Tibial nerve (tissue), 4 donors: ENCODE measurements at regions not wholly inside any gene's neighbourhood (a gene's known extent, or its start where the extent isn't known, plus 50 kb on each side); places are given as distances from the start of the nearest gene placed in this dataset.

Source experiments
- DNase-seq, 2 donors: peaks; one replicate each; pipeline ENCODE4 v3.0.0-alpha.2; 2019; ENCODE audit warnings: low spot score in 2 of 2
- H3K27ac ChIP-seq, 4 donors: fragments of 200-600 bp; sonication (generic) in 3 of 4; one replicate each; pipeline ENCODE4 v1.5.1; 2017 to 2019; ENCODE audit warnings: mild to moderate bottlenecking in 1 of 4
- H3K27me3 ChIP-seq, 2 donors: fragments of 200-600 bp; sonication (generic) in 1 of 2; one replicate each; pipeline versions ENCODE4 v1.5.1 to v1.6.0; 2017 to 2019
- H3K36me3 ChIP-seq, 3 donors: fragments of 200-600 bp; sonication (generic); one replicate each; pipeline ENCODE4 v1.5.1; 2018 to 2019
- H3K4me1 ChIP-seq, 4 donors: fragments of 200-600 bp; sonication (generic) in 3 of 4; one replicate each; pipeline ENCODE4 v1.5.1; 2017 to 2019
- H3K4me3 ChIP-seq, 4 donors: fragments of 200-600 bp; sonication (generic) in 3 of 4; one replicate each; pipeline ENCODE4 v1.5.1; 2017 to 2019; ENCODE audit warnings: mild to moderate bottlenecking in 1 of 4, moderate library complexity in 1 of 4
- H3K9me3 ChIP-seq, 4 donors: fragments of 200-600 bp; sonication (generic) in 3 of 4; one replicate each; pipeline ENCODE4 v1.5.1; 2017 to 2019
- EP300 ChIP-seq, 2 donors: sonication (generic); formaldehyde crosslinking; IDR thresholded peaks; one replicate each; pipeline ENCODE4 v1.6.1; 2017; ENCODE audit warnings: antibody characterized with exemption in 2 of 2, mild to moderate bottlenecking in 1 of 2
- POLR2A ChIP-seq, 2 donors: fragments of 450-650 bp; IDR thresholded peaks; one replicate each; pipeline ENCODE4 v1.6.1; 2017; ENCODE audit warnings: antibody characterized with exemption in 2 of 2, mild to moderate bottlenecking in 2 of 2, moderate library complexity in 2 of 2
- WGBS, 2 donors: methylation state at CpG; one replicate each; pipeline ENCODE4 v1.1.5; 2018; 5-methylcytosine and 5-hydroxymethylcytosine counted together
- TF ChIP-seq, protein P1 (sequence below), 5 experiments: fragments of 200-600 bp in 3 of 5; fragments of 450-650 bp in 2 of 5; sonication (generic) in 3 of 5; IDR thresholded peaks; one replicate each; pipeline ENCODE4 v1.5.1; 2016 to 2019; ENCODE audit warnings: antibody characterized with exemption in 5 of 5, mild to moderate bottlenecking in 3 of 5, moderate library complexity in 2 of 5

DNA sequence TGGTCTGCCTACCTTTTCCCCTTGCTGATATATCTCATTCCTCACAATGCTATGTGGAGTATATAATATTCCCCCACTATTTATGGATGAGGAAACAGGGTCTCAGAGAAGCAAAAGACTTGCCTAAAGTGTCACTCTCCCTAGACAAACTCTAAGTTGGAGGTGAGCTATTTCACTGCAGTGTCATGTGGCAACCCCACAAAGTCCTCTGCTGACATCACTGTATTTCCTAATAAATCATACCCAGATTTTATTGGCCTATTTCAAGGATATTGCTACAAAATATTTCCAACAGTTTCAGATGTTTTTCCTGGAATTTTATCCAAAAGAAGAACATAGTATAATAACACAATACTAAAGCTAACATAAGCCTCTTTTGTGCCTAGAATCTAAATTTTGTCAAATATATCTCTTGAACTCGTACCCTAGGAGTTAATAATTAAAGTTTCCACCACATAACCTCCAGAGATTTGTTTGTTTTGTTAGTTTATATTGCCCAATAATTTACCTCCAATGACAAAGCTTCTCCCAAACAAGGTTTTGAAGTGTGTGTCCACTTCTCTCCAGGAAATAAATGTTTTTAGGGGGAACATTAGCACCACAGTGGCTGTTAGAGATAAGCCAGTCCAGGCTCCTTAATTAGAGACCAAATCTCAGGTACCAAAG, 215.1 kb downstream of the ASCL1 start:
- no peaks in the 10 kb centered on the region for H3K4me1 ChIP-seq
- H3K27me3 ChIP-seq, result no peaks in the 10 kb centered on the region
- no peak for DNase-seq
- no peaks in the 10 kb centered on the region for H3K36me3 ChIP-seq
- 34 to 35% methylated on average over 1 of the region's 1 CpG for WGBS, 2 donors
- TF ChIP-seq, protein P1, sequence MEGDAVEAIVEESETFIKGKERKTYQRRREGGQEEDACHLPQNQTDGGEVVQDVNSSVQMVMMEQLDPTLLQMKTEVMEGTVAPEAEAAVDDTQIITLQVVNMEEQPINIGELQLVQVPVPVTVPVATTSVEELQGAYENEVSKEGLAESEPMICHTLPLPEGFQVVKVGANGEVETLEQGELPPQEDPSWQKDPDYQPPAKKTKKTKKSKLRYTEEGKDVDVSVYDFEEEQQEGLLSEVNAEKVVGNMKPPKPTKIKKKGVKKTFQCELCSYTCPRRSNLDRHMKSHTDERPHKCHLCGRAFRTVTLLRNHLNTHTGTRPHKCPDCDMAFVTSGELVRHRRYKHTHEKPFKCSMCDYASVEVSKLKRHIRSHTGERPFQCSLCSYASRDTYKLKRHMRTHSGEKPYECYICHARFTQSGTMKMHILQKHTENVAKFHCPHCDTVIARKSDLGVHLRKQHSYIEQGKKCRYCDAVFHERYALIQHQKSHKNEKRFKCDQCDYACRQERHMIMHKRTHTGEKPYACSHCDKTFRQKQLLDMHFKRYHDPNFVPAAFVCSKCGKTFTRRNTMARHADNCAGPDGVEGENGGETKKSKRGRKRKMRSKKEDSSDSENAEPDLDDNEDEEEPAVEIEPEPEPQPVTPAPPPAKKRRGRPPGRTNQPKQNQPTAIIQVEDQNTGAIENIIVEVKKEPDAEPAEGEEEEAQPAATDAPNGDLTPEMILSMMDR (IDR thresholded peaks at IDR 0.05), result no peak
- TF ChIP-seq EP300 (IDR thresholded peaks at IDR 0.05), result no peak
- TF ChIP-seq POLR2A (IDR thresholded peaks at IDR 0.05), result no peak
- no peak overlapping the region for H3K4me3 ChIP-seq
- H3K9me3 ChIP-seq, result no peaks in the 10 kb centered on the region
- no peak overlapping the region for H3K27ac ChIP-seq

DNA sequence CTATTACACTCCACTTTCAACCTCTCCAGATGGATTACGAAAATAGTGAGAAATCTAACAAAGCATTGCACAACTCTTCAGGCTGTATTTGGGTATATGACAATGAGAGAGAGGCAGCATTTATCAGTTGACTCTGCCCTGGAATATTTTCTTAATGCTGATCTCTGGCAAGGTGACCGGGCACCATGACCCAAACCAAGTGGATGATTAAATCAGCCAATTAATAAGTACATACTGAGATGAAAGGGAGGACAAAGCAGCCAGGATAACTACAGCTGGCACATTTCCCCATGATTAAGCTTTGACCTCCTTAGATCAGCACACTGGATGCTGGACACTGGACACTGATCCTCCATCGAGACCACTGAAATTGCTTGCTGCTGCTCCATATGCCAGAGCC, 218.2 kb downstream of the ASCL1 start:
- Histone ChIP-seq H3K27ac (no peak overlapping the region), H3K9me3 (no peaks in the 10 kb centered on the region), H3K4me3 (no peak overlapping the region), H3K36me3 (no peaks in the 10 kb centered on the region), H3K4me1 (no peaks in the 10 kb centered on the region), H3K27me3 (no peaks in the 10 kb centered on the region)
- TF ChIP-seq, protein P1 (IDR thresholded peaks at IDR 0.05), result no peak
- no peak for TF ChIP-seq EP300 (IDR thresholded peaks at IDR 0.05)
- no peak for TF ChIP-seq POLR2A (IDR thresholded peaks at IDR 0.05)
- 85 to 87% methylated on average over 3 of the region's 3 CpGs for WGBS, 2 donors
- no peak for DNase-seq

DNA sequence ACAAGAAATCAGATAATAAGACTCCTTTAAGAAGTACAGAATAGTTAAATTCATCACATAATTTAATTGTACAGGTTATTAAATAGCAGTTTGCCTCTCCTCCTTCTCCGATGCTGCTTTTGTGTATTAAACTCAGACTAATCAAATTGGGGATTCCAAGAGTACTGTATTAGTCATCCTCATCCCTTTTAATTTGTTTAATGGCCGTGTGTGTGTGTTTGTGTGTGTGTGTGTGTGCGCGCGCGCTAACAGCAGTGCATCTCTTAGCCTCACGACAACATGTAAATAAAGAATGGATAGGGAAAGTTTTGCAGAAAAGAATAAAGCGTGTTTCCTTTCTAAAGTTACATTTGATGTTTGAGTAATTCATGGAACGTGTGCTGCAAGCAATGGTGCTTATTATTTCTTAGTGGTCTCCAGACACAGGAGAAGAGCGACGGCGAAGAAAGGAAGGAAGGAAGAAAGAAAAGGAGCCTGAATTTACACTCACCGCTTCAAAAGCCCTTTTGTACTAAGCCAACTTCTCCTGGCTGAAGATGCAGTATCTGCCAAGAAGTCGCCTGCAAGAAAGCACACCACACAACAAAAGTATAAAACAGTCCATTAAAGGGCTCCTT, 220.3 kb downstream of the ASCL1 start:
- Histone ChIP-seq H3K9me3 (no peaks in the 10 kb centered on the region), H3K4me1 (no peaks in the 10 kb centered on the region), H3K4me3 (no peak overlapping the region), H3K27ac (no peak overlapping the region), H3K27me3 (no peaks in the 10 kb centered on the region), H3K36me3 (no peaks in the 10 kb centered on the region)
- TF ChIP-seq EP300 (IDR thresholded peaks at IDR 0.05) (no peak), POLR2A (IDR thresholded peaks at IDR 0.05) (no peak)
- TF ChIP-seq, protein P1 (IDR thresholded peaks at IDR 0.05), result no peak
- no peak for DNase-seq
- WGBS, 2 donors, result 62 to 64% methylated on average over 14 of the region's 14 CpGs

DNA sequence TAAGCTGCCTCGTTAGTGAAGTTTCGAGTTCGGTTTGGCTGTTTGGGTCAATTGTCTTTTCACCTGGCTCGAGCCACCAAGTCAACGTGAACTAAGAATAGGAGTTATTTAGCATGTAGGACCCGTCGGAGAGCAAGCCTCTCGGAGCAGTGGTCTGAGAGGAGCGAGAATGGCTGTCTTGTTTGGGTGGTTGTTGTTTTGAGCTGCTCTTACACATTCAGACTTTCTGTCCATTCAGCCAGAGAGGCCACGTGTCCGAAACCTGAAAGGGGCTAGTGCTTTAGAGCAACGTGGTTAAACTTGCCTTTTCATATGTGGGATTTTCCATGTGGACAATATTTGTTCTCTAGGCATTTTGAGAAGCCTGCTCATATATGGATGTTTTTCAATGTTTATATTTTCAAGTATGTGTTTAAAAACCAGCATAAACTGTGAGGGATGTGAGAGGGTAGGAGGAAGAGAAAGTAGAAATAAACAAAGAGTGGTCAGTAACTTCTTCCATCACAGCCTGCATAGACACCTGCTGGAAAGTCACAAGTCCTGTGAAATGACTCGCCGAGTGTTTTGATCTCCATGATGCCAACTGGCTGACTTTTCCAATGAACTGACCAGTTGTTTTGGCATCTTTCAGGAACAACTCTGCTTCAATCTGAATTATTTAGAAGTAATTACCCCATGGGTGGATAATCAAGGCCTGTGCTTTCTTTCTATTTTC, 221.0 kb downstream of the ASCL1 start:
- Histone ChIP-seq H3K27me3 (no peaks in the 10 kb centered on the region), H3K27ac (no peak overlapping the region), H3K9me3 (no peaks in the 10 kb centered on the region), H3K4me1 (no peaks in the 10 kb centered on the region), H3K36me3 (no peaks in the 10 kb centered on the region), H3K4me3 (no peak overlapping the region)
- 69 to 73% methylated on average over 14 of the region's 14 CpGs for WGBS, 2 donors
- no peak for TF ChIP-seq POLR2A (IDR thresholded peaks at IDR 0.05)
- TF ChIP-seq, protein P1 (IDR thresholded peaks at IDR 0.05), result no peak
- TF ChIP-seq EP300 (IDR thresholded peaks at IDR 0.05), result no peak
- DNase-seq, result no peak
